ENCODE measurements at regions not wholly inside any gene's neighbourhood (a gene's known extent, or its start where the extent isn't known, plus 50 kb on each side); places are given as distances from the start of the nearest gene placed in this dataset.

DNA sequence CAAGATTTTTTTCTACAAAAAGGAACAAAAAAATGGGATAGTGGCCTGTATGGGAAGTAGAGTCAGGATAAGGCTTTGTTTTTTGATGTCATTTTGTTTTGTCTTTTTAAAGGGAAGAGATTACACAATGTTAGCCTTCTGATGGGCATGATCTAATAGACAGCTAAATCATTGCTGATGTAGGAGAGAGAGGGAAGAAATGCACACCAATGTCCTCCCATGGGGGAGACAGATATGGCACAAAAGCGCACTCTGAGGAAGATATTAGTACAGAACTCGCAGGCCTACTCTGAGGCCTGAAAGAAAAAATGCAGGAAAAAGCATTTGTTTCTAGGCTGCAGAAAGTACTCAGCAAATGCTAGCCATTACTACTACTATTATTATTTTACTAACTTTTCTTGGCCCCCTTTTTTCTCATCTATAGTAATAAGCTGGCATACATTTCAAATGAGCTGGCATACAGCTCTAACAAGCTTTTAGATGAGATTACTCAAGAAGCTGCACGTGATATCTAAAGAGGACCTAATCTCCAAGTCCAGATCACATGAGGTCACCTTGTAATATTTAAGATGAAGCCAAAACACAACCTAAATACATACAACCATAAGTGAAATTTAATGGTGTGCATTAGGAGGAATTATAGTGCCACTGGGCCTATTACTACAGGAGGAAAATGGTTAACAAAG is 269.4 kb upstream of the TANK start:
- no peak for DNase-seq

DNA sequence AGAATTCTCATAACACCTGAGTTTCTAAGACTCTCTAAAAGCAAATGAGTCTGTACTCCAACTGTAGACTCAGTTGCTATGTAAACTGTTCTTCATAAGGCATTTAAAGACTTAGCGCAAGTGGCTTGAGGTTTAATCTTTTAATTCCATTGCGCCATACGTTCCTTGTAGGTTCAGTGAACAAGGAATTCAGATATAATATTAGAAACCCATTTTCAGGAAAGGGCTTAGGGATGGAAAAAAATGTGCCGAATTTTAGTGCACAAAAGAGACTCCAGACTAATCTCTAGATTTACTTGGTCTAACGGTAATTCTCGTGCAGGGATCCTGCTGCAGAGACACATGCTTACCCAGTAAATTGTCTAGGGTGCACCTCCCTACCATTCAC is 268.9 kb upstream of the TANK start:
- no peak for DNase-seq

DNA sequence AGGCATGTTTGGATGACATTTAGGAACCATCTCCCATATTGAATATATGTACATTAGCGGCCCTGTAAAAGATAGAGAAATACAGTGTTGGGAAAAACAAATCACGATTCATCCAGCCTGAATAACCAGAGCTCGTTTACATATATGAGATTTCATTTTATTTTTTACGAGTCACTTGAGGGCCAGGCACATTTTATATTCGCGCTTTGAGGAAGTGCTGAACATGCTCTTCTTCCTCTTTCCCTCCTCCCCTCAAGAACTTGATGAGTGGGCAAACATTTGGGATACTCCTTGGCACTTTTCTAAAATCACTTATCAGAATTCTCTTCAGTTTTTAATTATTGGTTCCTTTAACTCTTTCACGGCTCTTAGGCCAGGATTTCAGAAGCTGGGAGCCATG is 268.0 kb upstream of the TANK start:
- no peak for DNase-seq

DNA sequence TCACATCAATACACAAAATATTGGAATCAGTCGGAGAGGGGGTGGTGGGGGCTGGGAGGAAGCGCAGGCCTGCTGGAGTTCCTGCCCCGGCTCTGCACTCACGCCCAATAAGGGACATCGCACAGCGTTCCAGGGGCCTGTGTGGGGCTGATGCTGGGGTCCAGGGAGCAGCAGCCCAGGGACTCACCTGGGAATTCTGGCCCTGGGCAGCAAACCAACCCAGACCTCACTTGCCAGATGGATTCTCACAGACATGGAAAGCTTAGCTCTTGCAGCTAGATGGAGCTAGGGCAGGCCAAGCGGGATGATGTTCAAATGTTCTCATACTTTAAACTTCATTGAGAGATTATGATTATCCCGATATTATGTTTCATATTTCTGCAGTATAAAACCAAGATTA is 266.6 kb upstream of the TANK start:
- no peak for DNase-seq

DNA sequence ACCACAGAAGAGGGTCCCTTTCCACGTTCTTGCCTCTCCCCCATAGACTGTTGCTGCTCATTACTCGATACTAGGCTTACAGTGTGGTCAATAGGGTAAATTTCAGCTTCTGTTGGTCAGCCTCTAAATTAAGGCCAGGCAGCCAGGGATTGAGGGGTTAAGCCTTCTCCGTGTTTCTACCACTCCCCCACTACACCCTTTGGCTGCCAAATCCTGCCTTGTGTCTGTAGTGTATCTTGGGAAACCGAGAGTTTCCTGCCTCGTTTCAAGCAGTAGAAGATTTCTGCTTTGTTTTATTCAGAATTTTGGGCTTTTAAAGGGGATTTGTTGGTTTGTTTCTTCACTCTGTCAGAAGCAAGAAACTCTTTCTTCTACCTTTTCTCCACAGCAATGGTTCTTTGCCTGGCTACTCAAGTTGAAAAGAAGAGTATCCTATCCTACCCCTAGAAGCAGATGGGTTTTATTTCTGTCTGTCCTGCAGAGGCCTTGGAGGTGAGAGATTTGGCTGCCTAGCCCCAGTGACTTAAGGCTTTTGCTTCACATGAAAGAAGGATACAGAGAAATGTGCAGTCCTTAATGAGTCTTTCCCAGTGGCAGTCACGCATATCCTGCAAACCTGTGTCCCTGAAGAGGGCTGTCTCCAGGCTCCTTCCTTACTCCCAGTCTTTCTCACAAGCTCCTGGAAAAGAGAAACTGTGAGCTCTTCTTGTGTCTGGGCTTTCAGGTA is 261.5 kb upstream of the TANK start:
- DNase-seq = no peak

DNA sequence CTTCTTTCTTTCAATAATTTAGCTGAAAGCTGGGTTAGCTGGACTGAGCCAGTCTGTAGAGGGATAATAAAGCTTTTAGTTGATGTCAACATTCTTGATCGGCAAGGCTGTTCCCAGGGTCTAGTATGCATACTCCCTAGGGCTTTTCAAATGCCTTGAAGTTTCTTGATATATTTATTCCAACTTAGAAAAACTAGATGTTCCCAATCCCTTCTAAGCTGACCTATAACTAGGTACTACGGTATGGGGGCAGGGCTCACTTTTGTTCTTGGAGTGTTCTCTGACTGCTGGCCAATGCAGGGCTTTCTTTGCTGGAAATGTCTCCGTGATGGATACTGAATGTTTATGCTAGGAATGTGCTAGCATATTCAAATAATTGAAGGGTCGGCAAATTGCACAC is 258.6 kb upstream of the TANK start:
- DNase-seq = no peak

DNA sequence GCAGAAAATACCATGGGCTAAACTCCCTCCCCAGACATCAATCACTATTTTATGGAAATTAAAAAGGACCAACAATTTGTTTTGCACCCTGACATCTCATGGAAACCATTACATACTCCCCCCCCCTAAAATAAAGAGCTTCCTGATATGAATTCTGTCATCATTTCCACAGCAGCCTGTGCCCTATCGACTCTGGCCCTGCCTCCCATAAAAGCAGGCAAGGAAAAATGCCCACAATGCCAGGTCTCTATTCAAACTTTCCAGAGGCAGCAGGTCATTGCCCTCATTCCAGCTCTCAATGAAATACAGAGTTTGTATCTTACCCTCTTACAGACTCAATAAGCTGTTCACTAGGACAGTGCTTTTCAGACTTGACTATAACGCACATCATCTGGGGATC is 254.4 kb upstream of the TANK start:
- DNase-seq = no peak

DNA sequence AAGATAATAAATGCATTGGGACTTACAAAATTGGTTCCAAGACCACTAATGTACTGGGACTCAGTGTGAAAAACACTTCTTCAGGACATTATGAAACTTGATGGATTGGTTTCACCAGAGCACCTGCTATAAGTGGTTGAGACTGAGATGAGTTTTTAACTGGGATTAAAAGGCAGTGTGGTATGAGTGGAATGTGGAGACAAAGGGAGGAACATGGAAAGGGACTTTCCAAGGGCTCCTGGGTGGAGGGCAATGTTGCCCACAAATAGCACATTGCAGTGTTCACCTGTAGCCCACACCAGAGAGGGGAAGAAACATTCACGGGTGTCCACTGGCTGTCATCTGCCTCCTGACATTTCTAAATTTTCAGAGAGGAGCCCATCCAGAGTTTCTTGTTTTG is 253.3 kb upstream of the TANK start:
- DNase-seq = no peak

DNA sequence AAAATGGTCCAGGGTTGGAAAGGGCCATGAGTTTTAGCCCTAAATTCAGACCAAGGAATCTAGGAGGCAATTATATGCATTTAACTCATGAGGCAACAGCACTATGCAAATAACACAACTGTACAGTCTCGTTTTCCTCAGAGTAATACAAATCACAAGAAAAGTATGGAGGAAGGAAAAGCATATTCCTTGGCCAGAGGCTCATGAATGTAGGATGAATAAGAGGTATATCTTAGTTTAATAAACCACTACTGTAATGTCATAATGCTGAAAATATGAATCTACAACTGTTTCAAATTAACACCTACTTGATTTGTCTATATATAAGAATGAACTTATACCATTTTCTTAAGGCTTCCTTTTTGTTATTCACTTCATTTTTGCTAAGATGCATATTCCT is 252.5 kb upstream of the TANK start:
- DNase-seq = no peak

DNA sequence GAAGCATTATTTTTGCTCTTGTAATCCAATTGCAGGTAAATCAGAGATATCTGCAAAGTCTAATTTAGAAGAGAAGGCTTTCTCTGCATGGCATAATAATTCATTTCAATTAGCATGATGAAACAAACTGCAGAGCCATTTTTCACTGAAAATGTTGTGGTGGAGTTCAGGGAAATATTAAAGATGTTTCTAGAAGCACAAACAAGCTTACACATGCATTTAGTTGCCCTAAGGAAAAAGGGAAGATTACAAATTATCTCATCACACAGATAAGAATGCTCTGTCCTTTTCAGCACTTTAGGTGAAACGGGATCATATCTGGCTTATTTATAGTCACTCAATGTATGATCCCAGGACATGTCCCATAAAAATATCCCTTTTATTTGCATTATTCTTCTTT is 252.1 kb upstream of the TANK start:
- no peak for DNase-seq

DNA sequence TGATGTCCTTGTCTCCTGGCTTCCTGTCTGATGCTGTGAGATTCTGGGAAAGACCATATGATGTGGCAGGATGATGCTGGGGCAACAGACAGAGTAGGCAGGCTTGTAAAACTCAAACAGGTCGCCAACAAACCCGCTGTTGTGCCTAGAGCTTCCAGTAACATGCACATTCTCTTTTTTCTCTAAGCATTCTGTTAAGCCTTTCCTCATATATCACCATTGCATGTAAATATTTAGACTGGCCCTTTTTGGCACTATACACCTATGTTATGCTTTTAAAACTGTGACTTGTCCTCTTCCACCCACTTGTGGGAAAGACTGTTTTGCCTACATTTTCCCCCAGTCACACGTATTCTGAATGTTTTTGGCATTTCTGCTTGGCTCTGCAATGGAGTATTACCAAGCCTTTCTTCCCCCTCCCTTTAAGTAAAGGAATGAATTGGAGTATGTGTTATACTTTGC is 250.4 kb upstream of the TANK start:
- DNase-seq = no peak

DNA sequence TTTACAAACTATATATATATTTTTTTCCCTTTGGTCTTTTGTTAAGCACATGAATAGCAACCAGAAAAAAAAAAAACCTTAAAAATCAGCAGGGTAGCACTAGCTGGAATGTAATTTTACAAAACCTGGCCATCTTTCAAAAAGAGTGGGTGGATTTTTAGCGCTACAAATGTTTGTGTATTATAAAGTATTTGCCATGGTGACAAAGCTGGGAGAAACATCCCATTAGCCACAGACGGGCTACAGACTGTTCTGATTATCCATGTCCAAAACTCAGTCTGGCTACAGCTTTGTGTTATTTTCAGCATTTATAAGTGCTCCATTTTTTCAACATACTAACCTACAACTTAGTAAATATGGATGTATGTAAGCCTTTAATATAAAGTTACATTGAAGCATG is 249.5 kb upstream of the TANK start:
- no peak for DNase-seq

DNA sequence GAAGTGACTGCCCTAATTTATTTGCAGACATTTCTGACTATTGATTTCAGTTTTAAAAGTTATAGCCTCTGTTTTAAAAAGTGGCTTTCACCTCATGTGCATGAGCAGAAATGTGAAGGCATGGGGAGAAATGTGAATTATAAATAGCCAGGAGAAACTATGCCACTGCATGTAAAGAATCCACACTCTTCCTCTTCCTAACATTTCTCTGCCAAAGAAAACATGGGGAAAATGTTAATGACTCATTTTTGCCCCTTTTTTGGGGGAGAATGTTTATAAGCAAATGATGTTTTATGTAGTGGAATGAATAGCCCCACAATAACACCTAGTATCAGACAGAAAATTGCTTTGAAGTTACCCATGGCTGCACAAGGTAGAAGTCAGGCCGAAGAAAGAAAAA is 249.0 kb upstream of the TANK start:
- DNase-seq = no peak

DNA sequence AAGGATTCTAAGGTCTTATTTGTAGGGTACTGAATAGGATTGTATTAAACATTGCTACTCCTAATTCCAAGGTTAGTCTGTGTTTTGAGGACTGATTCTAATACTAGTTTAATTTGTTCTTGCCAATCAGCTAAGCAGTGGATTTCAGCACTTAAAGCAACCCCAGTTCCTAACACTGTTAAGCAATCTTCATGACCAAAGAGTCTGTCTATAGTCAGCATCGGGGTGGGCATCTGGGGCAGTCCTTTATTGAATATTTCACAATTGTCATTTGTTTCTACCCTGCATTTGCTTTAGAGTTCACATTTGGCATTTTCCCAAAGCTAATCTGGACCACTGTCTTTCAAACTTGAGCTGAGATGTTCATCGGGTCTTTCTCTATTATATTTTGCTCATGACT is 248.0 kb upstream of the TANK start:
- no peak for DNase-seq

DNA sequence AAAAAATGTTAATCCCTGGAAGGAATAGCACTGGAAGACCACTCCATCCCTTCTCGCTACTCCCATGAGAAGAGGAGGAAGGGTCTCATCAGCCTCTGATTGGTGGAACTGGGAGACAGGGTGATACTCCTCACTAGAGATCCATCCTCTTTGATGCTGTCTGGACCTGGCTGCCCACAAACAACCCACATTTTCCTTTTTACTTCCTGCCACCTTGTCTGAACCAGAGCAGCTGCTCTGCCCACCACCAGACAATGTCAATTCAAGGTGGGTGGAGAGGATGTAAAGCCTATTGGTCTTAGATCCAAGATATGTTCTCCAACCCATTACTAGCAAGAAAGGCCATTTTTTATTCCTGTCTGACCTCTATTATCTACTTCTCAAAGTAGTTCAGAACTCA is 246.9 kb upstream of the TANK start:
- DNase-seq = no peak

DNA sequence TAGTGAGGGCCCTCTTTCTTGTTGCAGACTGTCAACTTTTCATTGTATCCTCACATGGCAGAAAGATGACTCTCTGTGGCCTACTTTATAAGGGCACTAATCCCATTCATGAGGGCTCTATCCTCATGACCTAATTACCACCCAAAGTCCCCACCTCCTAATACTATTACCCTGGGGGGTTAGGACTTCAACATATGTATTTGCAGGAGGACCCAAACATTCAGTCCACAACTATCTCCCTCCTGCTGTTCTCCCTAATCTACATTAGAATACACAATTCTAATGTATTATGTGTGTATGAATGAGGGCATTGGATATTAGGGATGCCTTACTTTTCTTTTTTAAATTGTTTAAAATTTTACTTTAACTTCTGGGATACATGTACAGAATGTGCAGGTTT is 246.0 kb upstream of the TANK start:
- DNase-seq = no peak

DNA sequence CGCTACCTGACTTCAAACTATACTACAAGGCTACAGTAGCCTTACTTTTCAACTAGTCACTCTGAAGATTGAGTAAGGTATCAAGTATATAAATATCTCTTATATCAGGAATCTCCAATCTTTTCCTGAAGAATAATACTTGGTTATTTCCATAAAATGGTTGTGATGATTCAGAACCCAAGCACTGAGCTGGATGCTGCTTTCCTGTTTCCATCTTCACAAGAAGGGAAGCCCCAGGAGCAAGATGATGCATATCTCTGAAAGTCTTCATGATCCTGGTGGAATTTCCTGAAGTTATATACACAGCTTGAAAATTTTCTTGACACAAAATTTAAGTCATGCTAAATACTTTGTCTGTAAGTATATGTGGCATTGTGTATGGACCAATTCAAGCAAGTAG is 243.9 kb upstream of the TANK start:
- no peak for DNase-seq

DNA sequence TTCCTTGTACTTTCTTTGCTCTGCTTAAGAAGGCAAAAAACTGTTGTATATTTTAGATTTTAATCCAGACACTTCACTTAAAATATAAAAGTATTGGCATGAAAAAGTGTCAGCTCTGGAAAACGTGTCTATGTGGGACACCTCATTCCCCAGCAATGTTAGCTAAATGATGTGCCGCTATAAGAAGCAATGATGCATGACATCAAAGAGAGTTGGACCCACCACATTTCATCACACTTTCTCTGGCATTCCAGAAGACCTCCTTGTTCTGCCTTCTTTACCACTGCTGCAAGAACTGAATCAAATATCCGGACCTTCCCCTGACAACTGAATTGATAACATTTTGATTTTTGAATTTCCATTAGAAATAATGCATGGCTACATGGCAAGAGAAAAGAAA is 242.4 kb upstream of the TANK start:
- DNase-seq = no peak

DNA sequence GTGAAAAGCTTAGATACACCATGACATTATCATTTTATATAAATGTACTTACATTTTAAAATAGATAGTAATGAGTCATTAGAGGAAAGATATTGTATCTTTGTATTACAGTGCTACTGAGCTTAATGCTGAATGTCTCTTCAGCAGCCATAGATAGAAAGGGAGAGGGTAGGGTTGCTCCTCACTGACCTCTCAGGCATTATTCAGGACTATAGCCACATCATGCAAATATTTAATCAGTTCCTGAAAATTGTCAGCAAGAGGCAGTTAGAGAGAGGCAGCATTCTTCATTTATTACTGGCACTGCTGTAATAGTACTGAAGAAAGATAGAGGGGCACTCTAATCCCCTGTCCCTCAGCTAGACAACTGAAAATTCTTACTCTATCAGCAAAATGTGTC is 242.0 kb upstream of the TANK start:
- no peak for DNase-seq

DNA sequence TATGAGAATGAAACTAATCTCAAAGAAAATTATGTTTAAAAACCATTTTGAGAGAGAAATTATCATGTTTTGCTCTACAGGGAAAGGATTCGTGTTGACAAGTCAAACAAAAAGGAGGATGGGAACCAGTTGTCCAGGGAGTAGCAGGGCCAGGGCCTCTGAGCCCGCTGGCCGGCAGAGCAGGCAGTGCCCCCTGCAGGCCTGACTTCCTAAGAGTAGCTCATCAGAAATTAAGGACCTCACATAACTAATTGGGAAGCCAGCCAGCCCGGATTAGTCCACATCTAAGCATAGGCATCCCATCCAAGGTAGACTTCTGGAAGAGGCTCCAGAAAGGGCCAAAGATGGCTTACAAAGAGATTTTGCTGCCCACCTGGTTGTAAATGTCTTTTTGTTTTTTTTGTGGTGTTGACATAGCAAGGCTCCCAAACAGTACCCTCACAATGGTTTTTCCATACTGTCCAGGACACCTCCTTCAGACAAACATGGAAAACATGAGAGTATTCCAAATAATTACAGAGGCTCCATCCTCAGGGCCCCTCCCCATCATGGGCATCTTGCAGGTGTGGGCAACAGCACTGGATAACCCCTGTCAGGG is 241.2 kb upstream of the TANK start:
- no peak for DNase-seq

DNA sequence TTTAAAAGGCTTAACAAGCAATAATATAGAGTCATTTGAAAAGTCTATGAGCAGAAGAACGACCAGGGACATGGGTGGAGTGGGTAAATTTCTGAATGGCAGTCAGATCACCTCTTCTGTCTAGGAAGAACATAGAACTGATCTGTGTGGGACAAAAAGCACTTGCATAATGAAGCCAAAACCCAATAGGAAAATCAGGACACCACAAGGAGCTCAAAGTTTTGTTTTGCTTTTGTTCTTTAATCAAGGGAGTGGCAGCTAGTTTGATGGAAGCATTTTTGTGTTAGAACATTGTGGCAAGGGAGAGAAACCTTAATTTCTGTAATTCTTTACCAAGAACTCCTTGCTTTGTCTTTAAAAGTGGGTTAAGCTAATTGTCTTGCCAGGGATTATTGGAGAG is 240.2 kb upstream of the TANK start:
- no peak for DNase-seq

DNA sequence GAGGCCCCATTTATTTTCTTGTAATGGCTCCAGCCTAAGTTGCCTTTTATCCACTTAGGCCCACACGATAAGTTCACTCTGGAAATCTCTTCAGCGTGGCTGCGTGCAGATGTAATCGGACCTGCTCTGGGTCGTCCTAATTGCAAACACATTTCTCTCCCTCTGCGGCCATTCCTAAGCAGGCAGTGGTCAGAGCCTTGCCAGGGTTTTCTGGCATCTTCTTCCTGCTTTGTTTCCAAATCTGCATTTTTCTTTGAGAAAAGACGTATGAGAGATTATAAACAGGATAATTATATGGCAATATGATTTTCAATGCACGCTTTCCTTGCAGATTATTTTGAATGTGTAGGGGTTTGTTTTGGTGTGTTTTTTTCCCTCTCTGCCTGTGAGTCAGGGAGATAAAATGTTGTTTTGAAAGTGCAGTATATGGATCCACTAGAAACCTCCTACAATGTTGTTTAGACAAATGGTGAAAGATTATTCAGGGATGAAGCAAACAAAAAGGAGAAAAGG is 239.4 kb upstream of the TANK start:
- DNase-seq = no peak

DNA sequence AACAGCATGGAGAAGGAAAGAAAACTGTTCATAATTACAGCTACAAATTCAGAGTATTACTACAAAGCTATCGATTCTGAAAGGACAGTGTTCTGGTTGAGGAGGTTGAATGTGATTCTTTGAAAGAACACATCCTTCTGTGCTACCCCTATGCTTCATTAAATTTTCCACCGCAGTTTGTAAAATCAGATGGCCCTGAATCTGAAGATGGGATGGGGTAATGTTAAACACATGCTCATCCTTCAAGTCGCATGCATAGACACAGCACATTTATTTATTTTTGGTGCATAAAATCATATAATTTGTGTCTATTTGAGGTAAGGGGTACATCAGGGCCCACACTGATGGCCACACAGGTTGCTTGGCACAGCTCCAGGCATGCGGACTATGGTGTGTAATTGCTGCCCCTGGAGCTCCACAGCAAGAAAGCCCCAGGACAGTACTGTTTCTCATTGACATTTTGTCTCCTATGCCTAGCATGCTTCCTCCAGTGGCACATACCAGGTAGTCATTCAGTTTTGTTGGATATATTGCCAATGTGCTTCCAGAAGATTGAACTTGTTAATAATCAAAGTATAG is 238.8 kb upstream of the TANK start:
- no peak for DNase-seq

DNA sequence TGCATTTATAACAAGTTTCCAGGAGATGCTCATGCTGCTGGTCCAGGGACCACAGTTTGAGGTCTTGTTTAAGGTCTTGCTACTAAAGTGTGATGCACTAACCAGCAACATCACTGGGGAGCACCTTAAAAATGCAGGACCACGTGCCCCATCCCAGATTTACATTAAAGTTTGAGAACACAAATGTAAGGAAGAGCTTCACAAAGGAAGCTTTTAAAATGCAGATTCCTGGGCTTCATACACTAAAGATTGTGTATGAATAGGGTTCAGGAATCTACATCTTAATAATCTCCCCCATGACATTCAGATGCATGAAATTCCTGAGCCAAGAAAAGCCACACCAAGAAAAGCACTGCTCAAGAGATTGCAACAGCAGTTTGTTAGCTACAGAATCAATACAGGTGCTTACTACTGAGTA is 235.3 kb upstream of the TANK start:
- DNase-seq = no peak

All from SHP77 treated with DMSO at 0.1 percent for 48 hours (cell line).